A673 (cell line): ENCODE measurements at regions not wholly inside any gene's neighbourhood (a gene's known extent, or its start where the extent isn't known, plus 50 kb on each side); places are given as distances from the start of the nearest gene placed in this dataset.

ENCODE experiments used
- BruUV-seq: library from RNA; stranded (reverse); fragments of 400-500 nt; replicated peaks from 2 replicates; lab custom pipeline; 2021; lab: Mats Ljungman, UMichigan
- CTCF ChIA-PET: fragments of 300-600 bp; sonication (Branson Sonifier 250); formaldehyde crosslinking; loops from one replicate; lab custom pipeline; 2022; ENCODE audit warnings: antibody characterized with exemption; lab: Charles Lee
- POLR2A ChIA-PET: fragments of 300-600 bp; sonication (Branson Sonifier 250); formaldehyde crosslinking; loops from one replicate; lab custom pipeline; 2022; ENCODE audit warnings: antibody characterized with exemption; ENCODE audit not compliant: low non-redundant PET; lab: Charles Lee
- DNase-seq: peaks from one replicate; pipeline ENCODE4 v3.0.0-alpha.2; 2015; ENCODE audit warnings: low spot score
- H3K27ac ChIP-seq: fragments of 200-600 bp; sonication (generic); 2 replicates; pipeline ENCODE4 v1.5.1; 2016; ENCODE audit warnings: mixed run types, low read depth, mild to moderate bottlenecking, mixed read lengths, antibody characterized with exemption, low read length; ENCODE audit not compliant: poor library complexity, severe bottlenecking
- H3K27me3 ChIP-seq: fragments of 200-600 bp; sonication (generic); replicated peaks from 2 replicates; pipeline ENCODE4 v1.6.1; 2017; ENCODE audit warnings: mixed run types, low read depth, mild to moderate bottlenecking, mixed read lengths, antibody characterized with exemption, low read length; ENCODE audit not compliant: insufficient read depth, poor library complexity
- H3K36me3 ChIP-seq: fragments of 200-600 bp; sonication (generic); 2 replicates; pipeline ENCODE4 v1.6.1; 2016; ENCODE audit warnings: mixed run types, mild to moderate bottlenecking, mixed read lengths, antibody characterized with exemption, low read length; ENCODE audit not compliant: insufficient read depth, poor library complexity, severe bottlenecking
- H3K4me1 ChIP-seq: fragments of 200-600 bp; sonication (generic); 2 replicates; pipeline ENCODE4 v1.6.1; 2017; ENCODE audit warnings: mixed run types, mild to moderate bottlenecking, mixed read lengths, antibody characterized with exemption, low read length; ENCODE audit not compliant: insufficient read depth, poor library complexity, severe bottlenecking
- H3K4me3 ChIP-seq: fragments of 200-600 bp; sonication (generic); 2 replicates; pipeline ENCODE4 v1.5.1; 2016; ENCODE audit warnings: low read depth, mixed run types, mild to moderate bottlenecking, mixed read lengths, low read length; ENCODE audit not compliant: poor library complexity, severe bottlenecking
- H3K9me3 ChIP-seq: fragments of 200-600 bp; sonication (generic); 2 replicates; pipeline ENCODE4 v1.6.1; 2016; ENCODE audit warnings: mixed run types, low read depth, mild to moderate bottlenecking, mixed read lengths, antibody characterized with exemption, low read length; ENCODE audit not compliant: poor library complexity, severe bottlenecking
- EZH2 ChIP-seq: fragments of 200-600 bp; sonication (generic); IDR thresholded peaks from 2 replicates; pipeline ENCODE4 v1.6.1; 2017; ENCODE audit warnings: borderline replicate concordance, low read depth, mild to moderate bottlenecking, mixed read lengths, antibody characterized with exemption, low read length; ENCODE audit not compliant: poor library complexity, severe bottlenecking
- intact Hi-C: fragments of 100-400 bp; cut with micrococcal nuclease; formaldehyde crosslinking; loops from one replicate; pipeline ENCODE4 v1.10.0; 2022; ENCODE audit not compliant: unreplicated experiment
- TF ChIP-seq, protein P1 (sequence below): fragments of 300-800, 200-600 bp; sonication (generic); conservative IDR thresholded peaks from 2 replicates; pipeline ENCODE4 v1.5.1; 2017; ENCODE audit warnings: low read depth, mild to moderate bottlenecking, antibody characterized with exemption, low read length, moderate library complexity, mixed read lengths

GRCh38 chr6:44576132-44576631 is 188.7 kb downstream of the CDC5L start:
- no peak for DNase-seq
- intact Hi-C loops: no loop called here
- no peak for TF ChIP-seq EZH2
- TF ChIP-seq, protein P1, sequence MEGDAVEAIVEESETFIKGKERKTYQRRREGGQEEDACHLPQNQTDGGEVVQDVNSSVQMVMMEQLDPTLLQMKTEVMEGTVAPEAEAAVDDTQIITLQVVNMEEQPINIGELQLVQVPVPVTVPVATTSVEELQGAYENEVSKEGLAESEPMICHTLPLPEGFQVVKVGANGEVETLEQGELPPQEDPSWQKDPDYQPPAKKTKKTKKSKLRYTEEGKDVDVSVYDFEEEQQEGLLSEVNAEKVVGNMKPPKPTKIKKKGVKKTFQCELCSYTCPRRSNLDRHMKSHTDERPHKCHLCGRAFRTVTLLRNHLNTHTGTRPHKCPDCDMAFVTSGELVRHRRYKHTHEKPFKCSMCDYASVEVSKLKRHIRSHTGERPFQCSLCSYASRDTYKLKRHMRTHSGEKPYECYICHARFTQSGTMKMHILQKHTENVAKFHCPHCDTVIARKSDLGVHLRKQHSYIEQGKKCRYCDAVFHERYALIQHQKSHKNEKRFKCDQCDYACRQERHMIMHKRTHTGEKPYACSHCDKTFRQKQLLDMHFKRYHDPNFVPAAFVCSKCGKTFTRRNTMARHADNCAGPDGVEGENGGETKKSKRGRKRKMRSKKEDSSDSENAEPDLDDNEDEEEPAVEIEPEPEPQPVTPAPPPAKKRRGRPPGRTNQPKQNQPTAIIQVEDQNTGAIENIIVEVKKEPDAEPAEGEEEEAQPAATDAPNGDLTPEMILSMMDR: no peak
- BruUV-seq: no TSS peak
- no peaks in the 10 kb centered on the region for H3K4me1 ChIP-seq
- H3K27ac ChIP-seq: no peak overlapping the region
- H3K9me3 ChIP-seq: no peaks in the 10 kb centered on the region
- H3K36me3 ChIP-seq: no peaks in the 10 kb centered on the region
- no peaks in the 10 kb centered on the region for H3K27me3 ChIP-seq
- POLR2A ChIA-PET: interaction anchor here (0.6 kb wide), 1 partner anchor 12 kb away, joined by 3 read pairs; no protein-coding TSS in a partner anchor
- CTCF ChIA-PET: no interaction called here
- no peak overlapping the region for H3K4me3 ChIP-seq

DNA sequence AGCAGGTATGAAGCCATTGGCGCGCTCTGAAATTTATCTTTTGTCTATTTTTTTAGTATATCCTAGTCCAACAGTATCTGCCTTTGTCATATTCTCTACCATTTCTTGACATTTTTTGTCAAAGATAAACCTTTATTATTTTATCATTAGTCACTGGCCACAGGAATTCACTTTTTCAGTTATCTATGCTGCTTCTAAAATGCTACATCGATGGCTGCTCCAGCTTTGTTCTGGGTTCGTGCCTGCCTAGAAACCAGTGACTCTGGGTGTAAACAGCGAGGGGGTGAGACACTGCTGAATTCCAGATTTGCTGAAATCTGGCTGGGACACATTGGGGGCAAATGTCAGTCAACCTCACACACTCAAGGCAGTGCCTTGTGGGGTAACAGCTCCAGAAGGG is 193.4 kb downstream of the CDC5L start:
- POLR2A ChIA-PET: no interaction called here
- no peaks in the 10 kb centered on the region for H3K4me1 ChIP-seq
- intact Hi-C loops: no loop called here
- no TSS peak for BruUV-seq
- no peak for TF ChIP-seq EZH2
- TF ChIP-seq, protein P1: no peak
- DNase-seq: no peak
- H3K36me3 ChIP-seq: no peaks in the 10 kb centered on the region
- CTCF ChIA-PET: no interaction called here
- no peak overlapping the region for H3K27ac ChIP-seq
- peaks cover 13% of the 10 kb centered on the region for H3K9me3 ChIP-seq
- no peak overlapping the region for H3K4me3 ChIP-seq
- H3K27me3 ChIP-seq: no peaks in the 10 kb centered on the region

GRCh38 chr6:44582930-44583329 is 195.4 kb downstream of the CDC5L start:
- Histone ChIP-seq H3K27me3 (no peaks in the 10 kb centered on the region), H3K36me3 (no peaks in the 10 kb centered on the region), H3K9me3 (peaks cover 13% of the 10 kb centered on the region), H3K4me3 (no peak overlapping the region), H3K27ac (no peak overlapping the region), H3K4me1 (no peaks in the 10 kb centered on the region)
- TF ChIP-seq, protein P1: no peak
- TF ChIP-seq EZH2: no peak
- BruUV-seq: no TSS peak
- DNase-seq: no peak
- intact Hi-C loops: no loop called here
- CTCF ChIA-PET: no interaction called here
- POLR2A ChIA-PET: no interaction called here
